Astrocyte (in vitro differentiated cells and primary cell): ENCODE measurements at regions not wholly inside any gene's neighbourhood (a gene's known extent, or its start where the extent isn't known, plus 50 kb on each side); places are given as distances from the start of the nearest gene placed in this dataset.

ENCODE experiments used
- DNase-seq: peaks from one replicate; pipeline ENCODE4 v3.0.0-alpha.2; 2010; ENCODE audit warnings: low read depth
- FAIRE-seq: peaks from 2 replicates; lab custom pipeline; 2011; peaks lifted over from hg19 to GRCh38; lab: Jason Lieb, UNC
- H2AFZ ChIP-seq: 2 replicates; pipeline ENCODE4 v1.6.0; 2012; ENCODE audit warnings: low read depth, low read length, inconsistent platforms
- H3K27ac ChIP-seq: 2 replicates; pipeline ENCODE4 v1.5.1; 2011; ENCODE audit warnings: low read depth, low read length, inconsistent platforms
- H3K27me3 ChIP-seq: 2 replicates; pipeline ENCODE4 v1.6.0; 2011; ENCODE audit warnings: low read length, inconsistent platforms; ENCODE audit not compliant: insufficient read depth
- H3K36me3 ChIP-seq: 2 replicates; pipeline ENCODE4 v1.5.1; 2011; ENCODE audit warnings: low read length, inconsistent platforms; ENCODE audit not compliant: insufficient read depth
- H3K4me1 ChIP-seq: 2 replicates; pipeline ENCODE4 v1.5.1; 2011; ENCODE audit warnings: low read length, inconsistent platforms; ENCODE audit not compliant: insufficient read depth
- H3K4me2 ChIP-seq: 2 replicates; pipeline ENCODE4 v1.6.0; 2012; ENCODE audit warnings: low read length, inconsistent platforms
- H3K4me3 ChIP-seq: 2 replicates; pipeline ENCODE4 v1.5.1; 2011; ENCODE audit warnings: low read depth, mild to moderate bottlenecking, low read length, inconsistent platforms; ENCODE audit not compliant: insufficient read depth
- H3K79me2 ChIP-seq: 2 replicates; pipeline ENCODE4 v1.6.0; 2012; ENCODE audit warnings: mild to moderate bottlenecking, low read length, inconsistent platforms; ENCODE audit not compliant: insufficient read depth
- H3K9ac ChIP-seq: 2 replicates; pipeline ENCODE4 v1.6.0; 2012; ENCODE audit warnings: mild to moderate bottlenecking, low read length, inconsistent platforms
- H3K9me3 ChIP-seq: 2 replicates; pipeline ENCODE4 v1.5.1; 2012; ENCODE audit warnings: low read depth, mild to moderate bottlenecking, low read length, inconsistent platforms; ENCODE audit not compliant: insufficient read depth
- H4K20me1 ChIP-seq: 2 replicates; pipeline ENCODE4 v1.6.0; 2012; ENCODE audit warnings: low read length, inconsistent platforms; ENCODE audit not compliant: insufficient read depth
- H3K27ac Mint-ChIP-seq: one replicate; pipeline ENCODE4 v1.8.0; 2021; ENCODE audit warnings: mild to moderate bottlenecking, mixed read lengths; ENCODE audit not compliant: unreplicated experiment
- H3K27me3 Mint-ChIP-seq: one replicate; pipeline ENCODE4 v1.8.0; 2021; ENCODE audit warnings: low read depth, mixed read lengths; ENCODE audit not compliant: unreplicated experiment
- H3K36me3 Mint-ChIP-seq: one replicate; pipeline ENCODE4 v1.8.0; 2021; ENCODE audit warnings: low read depth, mixed read lengths; ENCODE audit not compliant: unreplicated experiment
- H3K4me1 Mint-ChIP-seq: one replicate; pipeline ENCODE4 v1.8.0; 2021; ENCODE audit warnings: low read depth, mixed read lengths; ENCODE audit not compliant: unreplicated experiment
- H3K4me3 Mint-ChIP-seq: one replicate; pipeline ENCODE4 v1.8.0; 2021; ENCODE audit warnings: mild to moderate bottlenecking, moderate library complexity, mixed read lengths; ENCODE audit not compliant: unreplicated experiment
- H3K9me3 Mint-ChIP-seq: one replicate; pipeline ENCODE4 v1.8.0; 2021; ENCODE audit warnings: mild to moderate bottlenecking, mixed read lengths; ENCODE audit not compliant: unreplicated experiment
- CTCF ChIP-seq: IDR thresholded peaks from 2 replicates; pipeline ENCODE4 v1.5.1; 2011; ENCODE audit warnings: low read depth, mild to moderate bottlenecking, inconsistent platforms, low read length, moderate library complexity; ENCODE audit not compliant: insufficient read depth
- EZH2 ChIP-seq: IDR thresholded peaks from 2 replicates; pipeline ENCODE4 v1.6.1; 2012; ENCODE audit warnings: mild to moderate bottlenecking, low read length, inconsistent platforms; ENCODE audit not compliant: insufficient read depth

DNA sequence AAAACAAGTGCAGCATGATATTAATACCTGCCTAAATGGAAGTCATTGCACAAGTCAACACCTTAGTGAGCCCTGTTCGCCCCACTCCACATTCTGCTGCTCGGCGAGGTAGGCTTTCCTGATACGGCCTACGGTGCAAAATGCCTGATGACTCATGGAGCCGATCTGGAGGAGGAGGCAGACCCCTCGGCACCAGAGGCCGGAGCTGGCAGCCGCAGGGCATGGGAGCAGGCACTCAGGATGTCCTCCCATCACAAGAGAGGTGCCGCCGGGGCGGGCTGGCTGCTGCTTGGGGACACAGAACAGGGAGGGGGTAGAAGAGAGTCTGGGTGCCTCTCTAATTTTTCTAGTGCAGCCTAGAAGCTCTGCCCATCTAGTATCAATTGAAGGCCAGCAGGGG is 418.5 kb upstream of the MGMT start:
- no peak for FAIRE-seq
- no peak overlapping the region for H2AFZ ChIP-seq
- H3K27ac ChIP-seq, result no peak overlapping the region
- H3K36me3 ChIP-seq, result no peaks in the 10 kb centered on the region
- no peaks in the 10 kb centered on the region for H3K36me3 Mint-ChIP-seq
- no peaks in the 10 kb centered on the region for H3K79me2 ChIP-seq
- no peaks in the 10 kb centered on the region for H3K4me1 Mint-ChIP-seq
- no peak for TF ChIP-seq EZH2
- no peak for TF ChIP-seq CTCF
- no peaks in the 10 kb centered on the region for H4K20me1 ChIP-seq
- no peaks in the 10 kb centered on the region for H3K4me1 ChIP-seq
- H3K4me3 ChIP-seq, result no peak overlapping the region
- DNase-seq, result no peak
- no peak overlapping the region for H3K4me2 ChIP-seq
- peaks cover 2% of the 10 kb centered on the region for H3K9me3 Mint-ChIP-seq
- no peak overlapping the region for H3K4me3 Mint-ChIP-seq
- no peaks in the 10 kb centered on the region for H3K9me3 ChIP-seq
- H3K27me3 ChIP-seq, result no peaks in the 10 kb centered on the region
- no peak overlapping the region for H3K9ac ChIP-seq
- H3K27me3 Mint-ChIP-seq, result peaks cover 10% of the 10 kb centered on the region
- no peak overlapping the region for H3K27ac Mint-ChIP-seq

GRCh38 chr10:129049501-129049900 is 417.5 kb upstream of the MGMT start:
- Mint-ChIP-seq H3K4me1 (no peaks in the 10 kb centered on the region), H3K9me3 (peaks cover 3% of the 10 kb centered on the region), H3K27ac (no peak overlapping the region), H3K27me3 (peaks cover 8% of the 10 kb centered on the region), H3K36me3 (no peaks in the 10 kb centered on the region), H3K4me3 (no peak overlapping the region)
- Histone ChIP-seq H3K4me1 (no peaks in the 10 kb centered on the region), H3K4me2 (no peak overlapping the region), H3K36me3 (no peaks in the 10 kb centered on the region), H3K79me2 (no peaks in the 10 kb centered on the region), H3K27me3 (no peaks in the 10 kb centered on the region), H3K9me3 (no peaks in the 10 kb centered on the region), H4K20me1 (no peaks in the 10 kb centered on the region), H3K9ac (no peak overlapping the region), H3K4me3 (no peak overlapping the region), H2AFZ (no peak overlapping the region), H3K27ac (no peak overlapping the region)
- no peak for DNase-seq
- no peak for FAIRE-seq
- TF ChIP-seq CTCF, result no peak
- no peak for TF ChIP-seq EZH2

DNA sequence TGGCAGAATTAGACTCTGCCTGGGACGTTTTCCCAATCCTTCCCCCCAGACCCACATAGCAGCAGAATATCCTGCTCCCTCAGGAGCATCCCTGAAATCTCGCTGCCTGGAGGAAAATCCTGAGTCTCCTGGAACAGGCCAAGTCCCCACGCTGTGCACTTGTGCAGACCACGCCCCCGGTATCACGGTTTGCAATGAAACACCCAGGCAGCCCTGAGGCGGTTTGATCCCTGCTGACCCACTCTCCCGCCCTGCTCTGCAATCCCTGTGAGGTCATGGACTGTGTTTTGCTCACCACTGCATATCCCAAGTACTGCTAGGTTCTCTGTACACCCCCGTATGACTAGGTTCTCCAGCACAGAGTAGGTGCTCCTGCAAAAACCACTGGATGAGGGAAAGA is 411.8 kb upstream of the MGMT start:
- H3K27ac ChIP-seq, result no peak overlapping the region
- H3K27ac Mint-ChIP-seq, result no peak overlapping the region
- no peak overlapping the region for H3K4me3 ChIP-seq
- H3K4me3 Mint-ChIP-seq, result no peak overlapping the region
- H4K20me1 ChIP-seq, result no peaks in the 10 kb centered on the region
- peaks cover 12% of the 10 kb centered on the region for H3K27me3 Mint-ChIP-seq
- no peak for FAIRE-seq
- H3K4me1 Mint-ChIP-seq, result no peaks in the 10 kb centered on the region
- no peaks in the 10 kb centered on the region for H3K27me3 ChIP-seq
- no peaks in the 10 kb centered on the region for H3K36me3 ChIP-seq
- DNase-seq, result no peak
- TF ChIP-seq EZH2 (no peak), CTCF (no peak)
- H3K4me1 ChIP-seq, result no peaks in the 10 kb centered on the region
- no peak overlapping the region for H2AFZ ChIP-seq
- no peaks in the 10 kb centered on the region for H3K9me3 ChIP-seq
- no peaks in the 10 kb centered on the region for H3K36me3 Mint-ChIP-seq
- H3K9me3 Mint-ChIP-seq, result peaks cover 3% of the 10 kb centered on the region
- H3K4me2 ChIP-seq, result no peak overlapping the region
- H3K79me2 ChIP-seq, result no peaks in the 10 kb centered on the region
- no peak overlapping the region for H3K9ac ChIP-seq
